IPS-NIHi11 (cell line): ENCODE measurements at regions not wholly inside any gene's neighbourhood (a gene's known extent, or its start where the extent isn't known, plus 50 kb on each side); places are given as distances from the start of the nearest gene placed in this dataset.
"Not testable (repeated sequence)": the region's sequence is repeated elsewhere in the genome, so short reads cannot be mapped to it uniquely, and the experiment has no call there.

ENCODE experiments used
- DNase-seq: peaks from one replicate; pipeline ENCODE4 v3.0.0; 2012; ENCODE audit warnings: mixed read lengths, low spot score

DNA sequence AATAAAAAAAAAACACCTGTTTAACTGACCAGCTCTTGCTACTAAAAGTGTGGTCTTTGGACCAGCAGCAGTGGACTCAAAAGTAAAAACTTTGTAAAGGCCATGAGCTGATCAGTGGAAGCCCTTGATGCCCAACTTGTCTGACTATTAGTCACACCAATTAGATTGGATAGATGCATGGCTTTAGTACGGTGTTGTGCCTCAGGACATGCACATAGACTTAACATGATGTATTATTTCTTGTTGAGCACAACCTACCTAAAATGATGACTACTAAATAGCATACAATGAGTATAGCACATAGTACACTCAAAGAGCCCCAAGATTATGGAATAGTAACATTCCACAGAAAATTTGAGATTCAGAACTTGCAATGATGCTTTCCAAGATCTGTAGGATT is 95.1 kb upstream of the FIBIN start:
- no peak for DNase-seq

- no peak for DNase-seq
Measured at GRCh38 chr11:26901162-26901561, 92.8 kb upstream of the FIBIN start.

DNA sequence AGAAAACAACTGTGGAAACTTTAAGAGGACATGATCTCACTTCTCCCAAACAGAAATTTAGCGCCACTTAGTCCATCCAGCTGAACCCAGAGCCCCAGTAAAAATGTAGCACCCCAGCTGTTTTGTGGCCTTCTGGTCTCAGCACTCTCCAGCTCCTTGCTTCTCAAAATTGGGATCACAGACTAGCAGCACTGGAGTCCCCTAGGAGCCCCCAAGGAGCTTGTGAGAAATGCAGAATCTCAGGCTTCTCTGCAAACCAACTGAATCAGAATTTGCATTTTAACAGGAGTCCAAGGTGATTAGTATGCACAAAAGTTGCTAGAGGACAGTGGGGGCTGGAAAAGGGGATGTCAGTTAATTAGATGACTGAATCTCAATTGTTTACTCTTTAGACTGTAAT is 89.8 kb upstream of the FIBIN start:
- DNase-seq: no peak

GRCh38 chr11:26904801-26905200 is 89.1 kb upstream of the FIBIN start:
- no peak for DNase-seq

DNA sequence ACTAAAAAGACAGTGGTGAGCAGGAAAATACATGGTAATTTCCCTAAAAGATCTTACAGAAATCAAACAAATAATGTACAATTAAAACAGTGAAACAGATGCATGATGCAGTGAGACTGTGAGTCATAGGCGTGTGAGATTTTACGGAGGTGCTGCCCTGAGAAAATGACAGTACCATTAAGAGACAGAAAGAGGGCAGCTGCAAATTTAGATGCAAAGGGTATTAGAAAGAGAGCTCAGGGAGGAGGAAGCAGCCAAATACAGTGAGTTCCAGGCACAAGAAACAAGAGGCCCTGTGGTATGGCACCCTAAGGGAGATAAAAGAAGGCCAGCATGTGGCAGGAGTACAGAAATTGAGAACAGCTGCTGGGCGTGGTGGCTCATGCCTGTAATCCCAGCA is 88.5 kb upstream of the FIBIN start:
- peak; percentile 6 for DNase-seq

DNA sequence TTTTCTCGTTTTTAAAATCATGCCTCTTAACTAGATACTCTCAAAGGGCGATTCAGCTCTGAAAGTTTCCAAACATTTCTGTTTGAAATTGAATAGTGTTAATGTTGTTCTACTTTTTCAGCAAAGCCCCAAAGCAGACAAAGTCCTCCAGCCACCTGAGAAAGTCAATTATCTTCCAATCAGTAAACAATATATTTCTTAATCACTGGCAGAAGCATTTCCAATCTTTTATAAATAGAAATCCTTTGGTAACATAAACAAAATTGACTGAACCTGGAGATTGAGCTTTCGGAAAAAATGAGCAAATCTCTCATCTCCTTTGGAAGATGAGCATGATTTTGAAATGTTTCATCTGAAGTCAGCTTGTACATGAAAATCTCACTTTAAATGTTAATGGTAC is 84.4 kb upstream of the FIBIN start:
- no peak for DNase-seq

DNA sequence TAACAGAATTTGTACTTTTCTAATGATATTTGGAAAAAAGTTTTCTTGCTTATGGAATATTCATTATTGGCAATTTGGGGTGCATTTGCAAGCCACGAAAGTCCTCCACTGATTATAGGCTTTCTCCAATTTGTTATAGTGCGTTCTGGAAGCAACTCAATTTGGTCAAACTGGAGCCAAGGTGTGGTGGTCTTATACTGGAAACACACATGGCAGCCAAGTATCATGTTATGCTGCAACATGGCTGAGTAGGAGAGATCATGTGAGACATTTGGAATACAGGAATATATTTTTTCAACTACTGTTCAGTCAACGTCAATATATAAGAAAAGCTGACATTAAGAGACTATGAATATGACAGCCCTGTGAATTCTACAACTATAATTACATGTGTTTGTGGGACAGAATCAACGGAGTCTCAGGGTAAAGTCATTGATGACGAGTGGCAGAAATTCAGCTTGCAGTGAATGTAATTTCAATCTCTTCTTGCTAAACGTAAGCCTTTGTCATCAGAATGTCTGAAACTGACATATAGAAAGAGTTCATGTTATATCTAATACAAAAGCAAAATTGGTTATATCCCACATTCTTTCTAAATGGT is 83.8 kb upstream of the FIBIN start:
- no peak for DNase-seq

DNA sequence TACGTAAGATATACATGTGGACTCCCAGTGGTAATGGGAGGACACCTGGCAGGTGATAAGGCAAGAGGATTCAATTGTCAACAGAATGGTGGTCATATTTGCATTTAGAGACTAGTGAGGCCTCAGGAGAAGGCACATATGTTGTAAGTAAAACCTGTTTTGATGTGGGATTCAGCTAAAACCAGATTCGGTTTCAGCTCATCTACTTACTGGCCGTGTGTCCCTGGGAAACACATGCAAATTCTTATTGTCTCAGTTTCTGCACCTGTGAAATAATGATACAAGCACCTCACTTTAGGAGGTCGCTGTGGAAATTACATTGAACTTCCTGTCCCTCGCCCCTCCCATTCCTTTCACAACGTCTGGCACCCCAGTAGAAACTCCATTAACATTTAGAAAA is 78.9 kb upstream of the FIBIN start:
- no peak for DNase-seq

GRCh38 chr11:26916805-26917204 is 77.1 kb upstream of the FIBIN start:
- no peak for DNase-seq

DNA sequence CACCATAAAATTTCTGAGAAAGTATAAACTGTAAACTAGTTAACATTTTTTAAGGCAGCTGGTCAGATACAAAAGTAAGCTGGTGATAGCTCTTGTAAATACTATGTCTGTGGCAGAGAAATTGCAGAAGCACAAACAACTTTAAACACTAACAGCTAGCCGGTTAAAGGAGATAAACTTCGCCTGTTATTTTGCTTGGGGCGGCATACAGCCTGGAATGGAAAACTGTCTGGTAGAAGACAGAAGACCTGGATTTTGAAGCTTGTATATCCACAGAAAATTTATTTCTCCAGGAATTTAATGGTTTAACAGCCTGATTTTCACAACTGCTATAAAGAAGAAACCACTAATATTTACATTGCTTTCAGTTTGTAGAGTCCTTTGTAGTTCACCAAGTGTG is 65.3 kb upstream of the FIBIN start:
- DNase-seq: no peak

DNA sequence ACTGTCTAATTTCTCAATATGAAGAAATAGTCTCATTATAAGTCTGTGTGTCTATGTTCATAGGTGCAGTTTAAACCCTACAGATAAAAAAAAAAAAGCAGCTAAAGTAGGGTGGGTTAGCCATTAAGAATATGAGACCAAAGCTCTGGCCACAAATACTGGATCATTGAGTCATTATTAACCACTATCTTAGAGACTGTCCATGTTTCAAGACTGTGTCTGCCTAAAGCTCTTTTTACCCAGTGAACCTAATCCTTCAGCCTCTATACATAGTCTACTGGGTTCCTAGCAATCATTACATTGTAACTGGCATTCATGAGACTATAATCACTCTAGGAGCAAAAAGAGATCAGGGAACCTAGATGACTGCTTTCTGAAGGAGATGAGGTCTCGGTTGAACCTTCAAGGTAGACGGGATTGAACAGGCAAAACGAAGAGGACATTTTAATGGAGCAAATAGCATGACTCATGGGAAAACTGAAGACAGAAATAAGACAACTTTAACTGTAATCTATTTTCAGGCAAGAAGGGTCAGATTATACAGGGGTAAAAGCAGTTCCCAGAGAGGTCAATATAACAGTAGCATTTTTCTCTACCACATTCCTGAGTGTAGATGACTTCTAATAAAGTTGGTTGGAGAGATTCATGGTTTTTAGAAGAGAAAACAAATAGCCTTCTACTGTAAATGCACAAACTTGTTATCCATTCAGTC is 64.0 kb upstream of the FIBIN start:
- DNase-seq: no peak

DNA sequence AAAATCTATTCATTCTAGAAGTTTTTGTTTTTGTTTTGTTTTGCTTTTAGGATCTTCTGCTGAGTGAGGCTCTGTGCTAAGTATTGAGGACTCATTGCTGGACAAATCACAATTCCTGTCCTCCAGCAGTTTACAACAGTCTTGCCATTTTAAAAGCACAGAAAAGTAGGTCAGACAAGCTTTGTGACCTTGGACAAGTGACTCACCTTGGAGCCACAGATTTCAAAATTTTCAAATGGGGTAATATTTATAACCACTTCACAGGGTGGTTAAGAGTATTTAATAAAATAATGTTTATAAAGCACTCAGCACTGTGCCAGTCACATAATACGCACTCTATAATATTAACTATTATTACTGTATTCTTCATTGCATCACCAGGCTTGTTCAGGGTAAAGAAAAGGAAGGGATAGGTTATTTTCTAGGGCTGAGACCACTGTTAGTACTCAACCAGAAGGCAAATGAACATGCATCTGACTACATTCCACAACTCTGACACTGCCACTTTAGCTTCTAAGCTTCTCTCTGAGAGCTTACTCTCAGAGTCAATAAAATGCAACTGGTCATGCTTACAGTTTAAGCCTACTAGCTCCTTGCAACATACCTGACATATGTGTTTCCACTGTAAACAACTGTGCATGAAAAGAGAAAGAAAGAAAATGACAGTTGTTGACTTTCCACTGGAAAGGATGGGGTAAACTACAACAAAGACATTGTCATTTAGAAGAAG is 63.2 kb upstream of the FIBIN start:
- no peak for DNase-seq

- DNase-seq: no peak
Measured at GRCh38 chr11:26931248-26931631, 62.7 kb upstream of the FIBIN start.

GRCh38 chr11:26931881-26932280 is 62.0 kb upstream of the FIBIN start:
- DNase-seq: no peak

- DNase-seq: no peak
Measured at GRCh38 chr11:26936109-26936508, 57.8 kb upstream of the FIBIN start.

- DNase-seq: no peak
Measured at GRCh38 chr11:26937386-26937785, 56.5 kb upstream of the FIBIN start.

DNA sequence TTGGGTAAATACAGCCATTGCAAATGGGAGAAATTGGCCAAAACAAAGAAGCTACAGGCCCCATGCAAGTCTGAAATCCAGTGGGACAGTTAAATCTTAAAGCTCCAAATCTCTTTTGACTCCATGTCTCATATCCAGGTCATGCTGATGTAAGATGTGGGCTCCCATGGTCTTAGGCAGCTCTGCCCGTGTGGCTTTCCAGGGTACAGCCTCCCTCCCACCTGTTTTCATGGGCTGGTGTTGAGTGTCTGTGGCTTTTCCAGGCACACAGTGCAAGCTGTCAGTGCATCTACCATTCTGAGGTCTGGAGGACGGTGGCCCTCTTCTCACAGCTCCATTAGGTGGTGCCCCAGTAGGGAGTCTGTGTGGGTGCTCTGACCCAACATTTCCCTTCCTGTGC is 53.4 kb upstream of the FIBIN start:
- DNase-seq: not testable (repeated sequence)

DNA sequence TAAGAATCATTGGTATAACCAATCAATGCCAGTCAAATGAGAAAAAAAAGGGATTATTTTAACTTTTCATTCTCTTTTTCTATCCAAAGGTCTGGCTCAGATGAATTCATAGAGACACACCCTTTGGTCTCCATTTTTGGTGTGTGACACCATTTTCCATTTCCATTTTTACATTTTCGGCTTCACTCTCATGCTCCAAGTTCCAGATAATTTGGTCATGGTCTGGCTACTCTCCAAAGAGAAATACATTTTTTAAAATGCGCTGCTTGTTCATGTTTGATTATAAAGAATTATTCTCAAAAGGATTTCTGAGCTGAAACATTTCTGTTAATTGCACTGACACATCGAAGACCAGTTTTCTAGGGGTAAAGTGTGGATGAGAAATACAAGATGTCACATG is 51.6 kb upstream of the FIBIN start:
- DNase-seq: no peak

- DNase-seq: no peak
Measured at GRCh38 chr11:26943636-26944035, 50.3 kb upstream of the FIBIN start.
